Suprapubic skin (tissue), 4 donors: ENCODE measurements at regions not wholly inside any gene's neighbourhood (a gene's known extent, or its start where the extent isn't known, plus 50 kb on each side); places are given as distances from the start of the nearest gene placed in this dataset.

ENCODE experiments used
- DNase-seq, 2 donors: peaks; one replicate each; pipeline ENCODE4 v3.0.0-alpha.2; 2019; ENCODE audit warnings: low spot score in 2 of 2
- H3K27ac ChIP-seq: fragments of 200-600 bp; sonication (generic); one replicate; pipeline ENCODE4 v1.5.1; 2019
- H3K27me3 ChIP-seq: fragments of 200-600 bp; sonication (generic); one replicate; pipeline ENCODE4 v1.5.1; 2019
- H3K36me3 ChIP-seq: fragments of 200-600 bp; sonication (generic); one replicate; pipeline ENCODE4 v1.5.1; 2019
- H3K4me1 ChIP-seq: fragments of 200-600 bp; sonication (generic); one replicate; pipeline ENCODE4 v1.5.1; 2019
- H3K4me3 ChIP-seq: fragments of 200-600 bp; sonication (generic); one replicate; pipeline ENCODE4 v1.5.1; 2019; ENCODE audit warnings: mild to moderate bottlenecking
- H3K9me3 ChIP-seq: fragments of 200-600 bp; sonication (generic); one replicate; pipeline ENCODE4 v1.5.1; 2019
- EP300 ChIP-seq: sonication (generic); formaldehyde crosslinking; IDR thresholded peaks from one replicate; pipeline ENCODE4 v1.6.1; 2017; ENCODE audit warnings: antibody characterized with exemption
- POLR2A ChIP-seq, 2 donors: fragments of 450-650 bp; IDR thresholded peaks; one replicate each; pipeline ENCODE4 v1.6.1; 2017; ENCODE audit warnings: antibody characterized with exemption in 2 of 2, mild to moderate bottlenecking in 2 of 2, moderate library complexity in 2 of 2
- POLR2AphosphoS5 ChIP-seq, 3 donors: sonication (generic); formaldehyde crosslinking; IDR thresholded peaks; one replicate each; pipeline ENCODE4 v1.6.1; 2017; ENCODE audit warnings: antibody characterized with exemption in 3 of 3
- WGBS: methylation state at CpG from one replicate; pipeline ENCODE4 v1.1.5; 2018; 5-methylcytosine and 5-hydroxymethylcytosine counted together
- TF ChIP-seq, protein P1 (sequence below), 2 donors: fragments of 200-600 bp in 1 of 2; fragments of 450-650 bp in 1 of 2; sonication (generic) in 1 of 2; IDR thresholded peaks; one replicate each; pipeline ENCODE4 v1.5.1; 2016 to 2019; ENCODE audit warnings: antibody characterized with exemption in 2 of 2, mild to moderate bottlenecking in 1 of 2, moderate library complexity in 1 of 2

GRCh38 chrX:129233786-129234185, 289.5 kb downstream of the SMARCA1 start:
- Histone ChIP-seq H3K9me3 (no peaks in the 10 kb centered on the region), H3K27ac (no peak overlapping the region), H3K36me3 (no peaks in the 10 kb centered on the region), H3K27me3 (no peaks in the 10 kb centered on the region), H3K4me3 (no peak overlapping the region), H3K4me1 (no peaks in the 10 kb centered on the region)
- 50% methylated on average over 1 of the region's 1 CpG for WGBS
- TF ChIP-seq, protein P1, sequence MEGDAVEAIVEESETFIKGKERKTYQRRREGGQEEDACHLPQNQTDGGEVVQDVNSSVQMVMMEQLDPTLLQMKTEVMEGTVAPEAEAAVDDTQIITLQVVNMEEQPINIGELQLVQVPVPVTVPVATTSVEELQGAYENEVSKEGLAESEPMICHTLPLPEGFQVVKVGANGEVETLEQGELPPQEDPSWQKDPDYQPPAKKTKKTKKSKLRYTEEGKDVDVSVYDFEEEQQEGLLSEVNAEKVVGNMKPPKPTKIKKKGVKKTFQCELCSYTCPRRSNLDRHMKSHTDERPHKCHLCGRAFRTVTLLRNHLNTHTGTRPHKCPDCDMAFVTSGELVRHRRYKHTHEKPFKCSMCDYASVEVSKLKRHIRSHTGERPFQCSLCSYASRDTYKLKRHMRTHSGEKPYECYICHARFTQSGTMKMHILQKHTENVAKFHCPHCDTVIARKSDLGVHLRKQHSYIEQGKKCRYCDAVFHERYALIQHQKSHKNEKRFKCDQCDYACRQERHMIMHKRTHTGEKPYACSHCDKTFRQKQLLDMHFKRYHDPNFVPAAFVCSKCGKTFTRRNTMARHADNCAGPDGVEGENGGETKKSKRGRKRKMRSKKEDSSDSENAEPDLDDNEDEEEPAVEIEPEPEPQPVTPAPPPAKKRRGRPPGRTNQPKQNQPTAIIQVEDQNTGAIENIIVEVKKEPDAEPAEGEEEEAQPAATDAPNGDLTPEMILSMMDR (IDR thresholded peaks at IDR 0.05), result no peak
- TF ChIP-seq EP300, result no peak
- no peak for TF ChIP-seq POLR2A (IDR thresholded peaks at IDR 0.05)
- TF ChIP-seq POLR2AphosphoS5 (IDR thresholded peaks at IDR 0.05), result no peak
- DNase-seq, result no peak

GRCh38 chrX:129230850-129231512, 292.3 kb downstream of the SMARCA1 start:
- Histone ChIP-seq H3K4me1 (no peaks in the 10 kb centered on the region), H3K27me3 (no peaks in the 10 kb centered on the region), H3K36me3 (no peaks in the 10 kb centered on the region), H3K9me3 (no peaks in the 10 kb centered on the region), H3K4me3 (no peak overlapping the region), H3K27ac (no peak overlapping the region)
- no peak for TF ChIP-seq POLR2A (IDR thresholded peaks at IDR 0.05)
- no peak for TF ChIP-seq POLR2AphosphoS5 (IDR thresholded peaks at IDR 0.05)
- WGBS, result 59% methylated on average over 5 of the region's 5 CpGs
- DNase-seq, result no peak

GRCh38 chrX:129230168-129230567, 293.1 kb downstream of the SMARCA1 start:
- no peak for TF ChIP-seq POLR2A (IDR thresholded peaks at IDR 0.05)
- no peak for TF ChIP-seq EP300
- Histone ChIP-seq H3K4me1 (no peaks in the 10 kb centered on the region), H3K27ac (no peak overlapping the region), H3K27me3 (no peaks in the 10 kb centered on the region), H3K36me3 (no peaks in the 10 kb centered on the region), H3K4me3 (no peak overlapping the region), H3K9me3 (no peaks in the 10 kb centered on the region)
- WGBS, result 38% methylated on average over 1 of the region's 1 CpG
- DNase-seq, result no peak

- Histone ChIP-seq H3K27me3 (no peaks in the 10 kb centered on the region), H3K4me3 (no peak overlapping the region), H3K4me1 (no peaks in the 10 kb centered on the region), H3K36me3 (no peaks in the 10 kb centered on the region), H3K9me3 (no peaks in the 10 kb centered on the region), H3K27ac (no peak overlapping the region)
- TF ChIP-seq EP300, result no peak
- TF ChIP-seq, protein P1 (IDR thresholded peaks at IDR 0.05), result no peak
- no peak for TF ChIP-seq POLR2AphosphoS5 (IDR thresholded peaks at IDR 0.05)
- no peak for TF ChIP-seq POLR2A (IDR thresholded peaks at IDR 0.05)
- 50% methylated on average over 2 of the region's 2 CpGs for WGBS
- no peak for DNase-seq
Observed at GRCh38 chrX:129227366-129227765, 295.9 kb downstream of the SMARCA1 start.

DNA sequence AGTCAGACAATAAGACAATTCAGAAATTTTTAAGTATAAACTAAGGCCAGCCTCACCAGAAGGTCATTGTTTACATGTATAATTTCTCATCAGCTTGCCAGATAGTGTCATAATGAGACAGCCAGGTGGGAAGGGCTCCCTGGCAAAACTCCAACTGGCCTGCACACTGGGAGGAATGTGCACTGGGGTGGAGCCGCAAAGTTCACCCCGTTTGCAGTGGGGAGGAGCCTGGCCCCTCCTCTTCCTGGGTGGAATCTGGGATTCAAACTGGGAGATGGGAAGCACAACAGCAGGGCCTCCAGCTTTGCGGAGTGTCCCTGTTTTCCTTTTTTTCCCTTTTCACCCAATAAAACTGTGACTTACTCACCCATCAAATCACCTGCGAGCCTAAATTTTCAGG, 329.9 kb downstream of the SMARCA1 start:
- Histone ChIP-seq H3K36me3 (no peaks in the 10 kb centered on the region), H3K27me3 (no peaks in the 10 kb centered on the region), H3K4me1 (no peaks in the 10 kb centered on the region), H3K9me3 (no peaks in the 10 kb centered on the region), H3K4me3 (no peak overlapping the region), H3K27ac (no peak overlapping the region)
- peak in 1 of 2 donors; percentile 59 for DNase-seq
- 51% methylated on average over 4 of the region's 4 CpGs for WGBS
- TF ChIP-seq, protein P1 (IDR thresholded peaks at IDR 0.05), result no peak
- TF ChIP-seq POLR2AphosphoS5 (IDR thresholded peaks at IDR 0.05), result no peak
- no peak for TF ChIP-seq EP300
- no peak for TF ChIP-seq POLR2A (IDR thresholded peaks at IDR 0.05)

DNA sequence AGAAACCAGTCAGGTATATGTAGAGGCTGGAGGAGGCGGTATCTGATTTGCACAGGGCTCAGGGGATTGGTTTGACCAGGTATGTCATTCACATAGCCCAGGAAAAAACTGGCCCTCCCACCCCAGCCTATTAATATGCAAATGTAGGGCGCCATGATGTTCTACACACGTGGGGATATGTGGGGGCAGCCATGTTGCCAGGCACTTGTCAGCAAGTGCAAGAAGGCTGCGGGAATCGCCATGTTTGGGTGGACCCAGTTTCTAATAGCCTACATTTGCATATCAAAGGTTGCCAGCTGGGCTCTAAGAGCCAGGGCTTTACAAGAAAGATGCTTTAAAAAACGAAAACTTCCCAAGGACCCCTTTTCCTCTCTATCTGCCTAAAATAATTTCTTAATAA, 335.1 kb downstream of the SMARCA1 start:
- no peaks in the 10 kb centered on the region for H3K9me3 ChIP-seq
- H3K4me1 ChIP-seq, result no peaks in the 10 kb centered on the region
- H3K36me3 ChIP-seq, result no peaks in the 10 kb centered on the region
- H3K27ac ChIP-seq, result no peak overlapping the region
- no peaks in the 10 kb centered on the region for H3K27me3 ChIP-seq
- no peak for TF ChIP-seq POLR2AphosphoS5 (IDR thresholded peaks at IDR 0.05)
- TF ChIP-seq, protein P1 (IDR thresholded peaks at IDR 0.05), result no peak
- TF ChIP-seq POLR2A (IDR thresholded peaks at IDR 0.05), result no peak
- TF ChIP-seq EP300, result no peak
- no peak overlapping the region for H3K4me3 ChIP-seq
- WGBS, result 47% methylated on average over 6 of the region's 6 CpGs
- no peak for DNase-seq
